Thoracic aorta (tissue), 2 donors: ENCODE measurements at regions not wholly inside any gene's neighbourhood (a gene's known extent, or its start where the extent isn't known, plus 50 kb on each side); places are given as distances from the start of the nearest gene placed in this dataset.

ENCODE experiments used
- ATAC-seq: fragments of 150-250 bp; one replicate; pipeline ENCODE4 v1.8.0; 2017; ENCODE audit warnings: low read depth; ENCODE audit not compliant: insufficient number of reproducible peaks, low FRiP score
- DNase-seq: peaks from one replicate; pipeline ENCODE4 v3.0.0-alpha.2; 2020; ENCODE audit warnings: low spot score
- H3K27ac ChIP-seq, 2 donors: fragments of 200-600 bp; sonication (generic); 1 replicate in 1 of 2; 2 replicates in 1 of 2; pipeline ENCODE4 v1.5.1; 2016; ENCODE audit warnings: mild to moderate bottlenecking in 2 of 2, moderate library complexity in 2 of 2
- H3K27me3 ChIP-seq: fragments of 200-600 bp; sonication (generic); replicated peaks from 2 replicates; pipeline ENCODE4 v1.6.0; 2016; ENCODE audit warnings: mild to moderate bottlenecking; ENCODE audit not compliant: insufficient read depth
- H3K36me3 ChIP-seq: fragments of 200-600 bp; sonication (generic); one replicate; pipeline ENCODE4 v1.5.1; 2016
- H3K4me1 ChIP-seq, 2 donors: fragments of 200-600 bp; sonication (generic); 1 replicate in 1 of 2; 2 replicates in 1 of 2; pipeline versions ENCODE4 v1.5.1 to v1.6.0; 2016; ENCODE audit warnings: low read depth in 2 of 2, mild to moderate bottlenecking in 1 of 2; ENCODE audit not compliant: control insufficient read depth in 1 of 2
- H3K4me3 ChIP-seq: fragments of 200-600 bp; sonication (generic); 2 replicates; pipeline ENCODE4 v1.5.1; 2016; ENCODE audit warnings: mild to moderate bottlenecking
- H3K9me3 ChIP-seq: fragments of 200-600 bp; sonication (generic); 2 replicates; pipeline ENCODE4 v1.5.1; 2016
- TF ChIP-seq, protein P1 (sequence below): fragments of 200-600 bp; sonication (generic); IDR thresholded peaks from one replicate; pipeline ENCODE4 v1.5.1; 2019; ENCODE audit warnings: antibody characterized with exemption

DNA sequence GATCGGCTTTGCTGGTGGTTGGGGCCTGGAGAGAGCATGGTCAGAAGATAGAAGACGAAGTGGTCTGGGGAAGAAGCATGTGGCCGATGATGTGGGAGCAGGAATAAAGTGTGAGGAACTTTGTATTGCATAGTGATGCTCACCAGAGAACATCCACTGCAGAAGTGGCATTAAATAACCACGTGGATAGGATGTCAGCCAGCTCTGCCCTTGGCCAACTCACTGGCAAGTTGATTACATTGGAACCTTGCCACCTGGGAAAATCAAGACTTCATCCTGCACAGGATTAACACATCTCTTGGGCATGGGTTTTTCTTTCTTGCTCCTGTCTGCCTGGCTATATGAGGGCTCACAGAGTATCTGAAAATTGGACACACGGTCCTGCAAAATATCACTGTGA lies 217.4 kb downstream of the DMRT2 start:
- Histone ChIP-seq H3K4me3 (no peak overlapping the region), H3K27me3 (no peaks in the 10 kb centered on the region), H3K27ac (no peak overlapping the region), H3K9me3 (no peaks in the 10 kb centered on the region), H3K4me1 (no peaks in the 10 kb centered on the region), H3K36me3 (no peaks in the 10 kb centered on the region)
- ATAC-seq (no peak), DNase-seq (no peak)
- TF ChIP-seq, protein P1, sequence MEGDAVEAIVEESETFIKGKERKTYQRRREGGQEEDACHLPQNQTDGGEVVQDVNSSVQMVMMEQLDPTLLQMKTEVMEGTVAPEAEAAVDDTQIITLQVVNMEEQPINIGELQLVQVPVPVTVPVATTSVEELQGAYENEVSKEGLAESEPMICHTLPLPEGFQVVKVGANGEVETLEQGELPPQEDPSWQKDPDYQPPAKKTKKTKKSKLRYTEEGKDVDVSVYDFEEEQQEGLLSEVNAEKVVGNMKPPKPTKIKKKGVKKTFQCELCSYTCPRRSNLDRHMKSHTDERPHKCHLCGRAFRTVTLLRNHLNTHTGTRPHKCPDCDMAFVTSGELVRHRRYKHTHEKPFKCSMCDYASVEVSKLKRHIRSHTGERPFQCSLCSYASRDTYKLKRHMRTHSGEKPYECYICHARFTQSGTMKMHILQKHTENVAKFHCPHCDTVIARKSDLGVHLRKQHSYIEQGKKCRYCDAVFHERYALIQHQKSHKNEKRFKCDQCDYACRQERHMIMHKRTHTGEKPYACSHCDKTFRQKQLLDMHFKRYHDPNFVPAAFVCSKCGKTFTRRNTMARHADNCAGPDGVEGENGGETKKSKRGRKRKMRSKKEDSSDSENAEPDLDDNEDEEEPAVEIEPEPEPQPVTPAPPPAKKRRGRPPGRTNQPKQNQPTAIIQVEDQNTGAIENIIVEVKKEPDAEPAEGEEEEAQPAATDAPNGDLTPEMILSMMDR = no peak

DNA sequence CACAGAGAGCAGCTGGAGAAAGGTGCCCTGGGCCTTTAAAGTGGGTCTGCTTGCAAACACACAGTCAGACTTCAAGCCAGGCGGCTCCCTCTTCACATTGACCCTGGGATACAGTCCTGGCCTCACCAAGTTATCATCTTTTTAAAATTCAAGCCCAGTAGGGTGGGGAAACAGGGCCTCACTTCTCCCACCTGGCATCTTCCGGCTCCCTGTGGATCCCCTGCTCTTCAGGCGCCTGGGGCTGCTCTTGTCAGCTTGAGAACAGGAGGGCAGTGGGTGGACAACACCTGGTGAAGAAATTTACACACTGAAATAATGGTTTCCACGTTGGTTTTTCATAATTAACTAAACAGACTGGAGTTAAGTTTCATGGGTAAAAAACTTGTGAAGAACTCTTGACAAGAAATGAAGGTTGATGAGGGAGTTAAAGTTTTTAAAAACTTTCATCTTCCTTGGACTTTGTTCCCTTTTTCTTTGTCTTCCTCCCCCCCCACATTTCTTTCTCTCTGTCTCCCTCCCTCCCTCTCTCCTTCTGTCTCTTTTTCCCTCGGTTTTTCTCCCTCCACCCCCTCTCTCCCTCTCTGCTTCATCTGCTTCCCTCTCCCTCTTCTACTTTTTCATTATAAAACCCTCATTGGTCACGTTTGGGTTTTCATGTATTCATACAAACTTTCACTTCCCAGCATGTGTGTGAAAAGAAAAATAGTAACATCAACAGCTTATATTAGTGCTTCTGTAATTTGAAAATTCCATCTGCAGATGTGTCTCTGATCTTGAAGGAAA lies 219.6 kb downstream of the DMRT2 start:
- H3K4me3 ChIP-seq = no peak overlapping the region
- no peaks in the 10 kb centered on the region for H3K9me3 ChIP-seq
- no peaks in the 10 kb centered on the region for H3K4me1 ChIP-seq
- H3K27me3 ChIP-seq = no peaks in the 10 kb centered on the region
- H3K36me3 ChIP-seq = no peaks in the 10 kb centered on the region
- TF ChIP-seq, protein P1 = no peak
- no peak for DNase-seq
- H3K27ac ChIP-seq = no peak overlapping the region
- ATAC-seq = no peak

DNA sequence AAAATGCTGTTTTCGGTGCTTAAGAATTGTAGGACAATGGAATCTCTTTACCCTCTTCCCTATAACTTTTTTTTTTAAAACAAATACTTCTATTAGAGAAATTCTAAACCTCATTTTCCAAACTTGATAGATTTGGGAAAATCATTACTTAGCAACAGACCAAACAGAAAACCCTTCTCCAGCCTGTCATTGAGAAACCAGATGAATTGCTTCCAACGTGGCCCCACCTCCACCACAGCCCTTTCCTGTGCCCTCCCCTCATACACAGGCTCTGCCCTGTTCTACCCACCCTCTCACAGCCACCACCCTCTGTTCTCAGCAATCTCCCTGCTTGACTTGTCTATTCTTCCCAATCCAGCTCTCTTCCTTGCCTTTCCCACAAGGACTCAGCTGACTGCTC lies 221.2 kb downstream of the DMRT2 start:
- H3K27ac ChIP-seq = no peak overlapping the region
- no peak overlapping the region for H3K4me3 ChIP-seq
- ATAC-seq = no peak
- TF ChIP-seq, protein P1 = no peak
- no peaks in the 10 kb centered on the region for H3K9me3 ChIP-seq
- H3K27me3 ChIP-seq = no peaks in the 10 kb centered on the region
- H3K4me1 ChIP-seq = no peaks in the 10 kb centered on the region
- H3K36me3 ChIP-seq = no peaks in the 10 kb centered on the region
- no peak for DNase-seq

DNA sequence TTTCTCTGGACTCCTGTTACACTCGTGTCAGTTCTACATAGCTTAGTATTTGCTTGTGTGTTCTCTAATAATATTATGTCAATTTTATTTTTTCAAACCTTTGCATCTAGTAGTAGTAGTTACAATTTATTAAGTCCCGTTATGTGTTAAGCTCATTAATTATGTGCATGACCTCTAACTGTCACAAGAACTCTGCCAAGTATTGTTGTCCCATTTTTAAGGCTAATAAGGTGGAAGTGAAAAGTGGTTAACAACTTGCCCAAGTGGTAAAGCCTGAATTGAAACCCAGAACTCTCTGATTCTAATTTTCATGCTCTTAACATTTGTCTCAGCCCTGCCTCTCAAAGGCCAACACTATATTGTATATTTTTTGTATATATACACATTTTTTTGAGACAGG lies 221.6 kb downstream of the DMRT2 start:
- Histone ChIP-seq H3K27ac (no peak overlapping the region), H3K4me1 (no peaks in the 10 kb centered on the region), H3K36me3 (no peaks in the 10 kb centered on the region), H3K4me3 (no peak overlapping the region), H3K9me3 (no peaks in the 10 kb centered on the region), H3K27me3 (no peaks in the 10 kb centered on the region)
- TF ChIP-seq, protein P1 = no peak
- ATAC-seq (no peak), DNase-seq (no peak)

DNA sequence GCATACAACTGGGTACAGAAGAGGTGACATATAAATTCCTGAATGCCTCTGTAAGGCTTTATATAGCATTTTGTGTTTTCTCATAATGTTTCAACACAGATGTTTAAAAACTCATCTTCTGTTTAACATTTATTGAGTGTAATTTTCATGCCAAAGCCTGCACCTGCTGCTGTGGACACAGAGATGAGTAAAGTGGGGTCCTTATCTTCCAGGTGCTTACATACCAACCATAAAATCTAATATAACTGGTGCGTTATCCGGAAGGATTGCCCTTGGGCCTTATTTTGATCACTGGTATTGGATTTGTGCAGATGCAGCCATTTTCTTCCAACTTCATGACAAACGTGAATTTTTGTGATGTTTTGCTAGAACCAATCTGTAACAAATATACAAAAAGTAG lies 222.3 kb downstream of the DMRT2 start:
- TF ChIP-seq, protein P1 = no peak
- Histone ChIP-seq H3K27me3 (no peaks in the 10 kb centered on the region), H3K9me3 (no peaks in the 10 kb centered on the region), H3K27ac (no peak overlapping the region), H3K36me3 (no peaks in the 10 kb centered on the region), H3K4me1 (no peaks in the 10 kb centered on the region), H3K4me3 (no peak overlapping the region)
- DNase-seq (no peak), ATAC-seq (no peak)
